HUES6 (cell line): ENCODE measurements at regions not wholly inside any gene's neighbourhood (a gene's known extent, or its start where the extent isn't known, plus 50 kb on each side); places are given as distances from the start of the nearest gene placed in this dataset.
"Not testable (repeated sequence)": the region's sequence is repeated elsewhere in the genome, so short reads cannot be mapped to it uniquely, and the experiment has no call there.

ENCODE experiments used
- H3K27ac ChIP-seq: 2 replicates; pipeline ENCODE4 v1.7.0; 2013; ENCODE audit warnings: low read depth, mild to moderate bottlenecking, low read length, inconsistent platforms
- H3K27me3 ChIP-seq: 2 replicates; pipeline ENCODE4 v1.6.1; 2013; ENCODE audit warnings: low read length; ENCODE audit not compliant: control insufficient read depth, insufficient read depth
- H3K36me3 ChIP-seq: 2 replicates; pipeline ENCODE4 v1.6.1; 2013; ENCODE audit warnings: low read length; ENCODE audit not compliant: control insufficient read depth, insufficient read depth
- H3K4me1 ChIP-seq: 2 replicates; pipeline ENCODE4 v1.6.1; 2013; ENCODE audit warnings: low read length; ENCODE audit not compliant: control insufficient read depth, insufficient read depth
- H3K4me3 ChIP-seq: 2 replicates; pipeline ENCODE4 v1.5.1; 2013; ENCODE audit warnings: low read depth, low read length
- H3K9ac ChIP-seq: one replicate; pipeline ENCODE4 v1.6.1; 2013; ENCODE audit warnings: mild to moderate bottlenecking, low read length
- H3K9me3 ChIP-seq: 2 replicates; pipeline ENCODE4 v1.6.1; 2013; ENCODE audit warnings: low read depth, low read length; ENCODE audit not compliant: control insufficient read depth, insufficient read depth

DNA sequence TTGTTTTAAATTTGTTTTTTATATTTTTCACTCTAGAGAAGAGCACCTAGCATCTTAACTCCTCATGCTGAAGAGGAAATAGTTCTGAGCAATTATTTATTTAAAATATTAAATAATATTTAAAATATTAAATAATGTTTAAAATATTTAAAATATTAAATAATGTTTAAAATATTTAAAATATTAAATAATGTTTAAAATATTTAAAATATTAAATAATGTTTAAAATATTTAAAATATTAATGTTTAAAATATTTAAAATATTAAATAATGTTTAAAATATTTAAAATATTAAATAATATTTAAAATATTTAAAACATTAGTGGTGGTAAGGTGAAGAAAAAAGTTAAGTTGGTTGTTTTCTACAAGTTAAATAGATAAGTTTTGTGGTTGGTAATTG, 147.6 kb upstream of the FERMT1 start:
- not testable (repeated sequence) for H3K4me3 ChIP-seq, H3K4me1 ChIP-seq, H3K27ac ChIP-seq, H3K36me3 ChIP-seq, H3K27me3 ChIP-seq, H3K9ac ChIP-seq, H3K9me3 ChIP-seq

- Histone ChIP-seq H3K9me3 (no peaks in the 10 kb centered on the region), H3K4me3 (no peak overlapping the region), H3K27me3 (no peaks in the 10 kb centered on the region), H3K9ac (no peak overlapping the region), H3K4me1 (no peaks in the 10 kb centered on the region), H3K36me3 (no peaks in the 10 kb centered on the region), H3K27ac (no peak overlapping the region)
Measured at GRCh38 chr20:6269168-6269873, 146.5 kb upstream of the FERMT1 start.

- Histone ChIP-seq H3K4me1 (no peaks in the 10 kb centered on the region), H3K36me3 (no peaks in the 10 kb centered on the region), H3K27me3 (no peaks in the 10 kb centered on the region), H3K9me3 (no peaks in the 10 kb centered on the region), H3K27ac (no peak overlapping the region), H3K4me3 (no peak overlapping the region), H3K9ac (no peak overlapping the region)
Measured at GRCh38 chr20:6265204-6265904, 142.5 kb upstream of the FERMT1 start.

GRCh38 chr20:6253396-6253795, 130.6 kb upstream of the FERMT1 start:
- Histone ChIP-seq H3K27ac (no peak overlapping the region), H3K4me1 (no peaks in the 10 kb centered on the region), H3K9ac (no peak overlapping the region), H3K9me3 (no peaks in the 10 kb centered on the region), H3K27me3 (no peaks in the 10 kb centered on the region), H3K4me3 (no peak overlapping the region), H3K36me3 (no peaks in the 10 kb centered on the region)

DNA sequence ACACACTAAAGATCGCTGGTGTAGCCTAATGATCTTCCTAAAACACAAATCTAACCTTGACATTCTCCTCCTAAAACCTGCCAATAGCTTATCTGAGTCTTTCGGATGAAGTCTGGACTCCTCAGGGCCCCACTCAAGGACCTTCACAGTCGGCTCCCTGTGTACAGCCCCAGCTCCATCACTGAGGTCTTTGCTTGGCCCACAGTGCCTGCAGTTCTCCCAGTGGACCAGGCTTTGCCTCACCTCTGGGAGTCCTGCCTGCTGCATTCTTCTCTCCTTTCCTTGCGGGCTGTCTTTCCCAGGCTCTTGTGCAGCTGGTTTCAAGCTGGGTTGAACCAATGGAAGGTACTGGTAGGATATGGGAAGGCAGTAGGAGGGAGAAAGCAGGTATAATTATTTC, 122.6 kb upstream of the FERMT1 start:
- H3K27ac ChIP-seq: no peak overlapping the region

GRCh38 chr20:6241591-6241990, 118.8 kb upstream of the FERMT1 start:
- Histone ChIP-seq H3K9me3 (no peaks in the 10 kb centered on the region), H3K36me3 (no peaks in the 10 kb centered on the region), H3K27ac (no peak overlapping the region), H3K9ac (no peak overlapping the region), H3K4me3 (no peak overlapping the region), H3K4me1 (no peaks in the 10 kb centered on the region), H3K27me3 (no peaks in the 10 kb centered on the region)

More for the DNA sequence above, 122.6 kb upstream of the FERMT1 start:
- Histone ChIP-seq H3K27me3 (no peaks in the 10 kb centered on the region), H3K9me3 (no peaks in the 10 kb centered on the region), H3K4me1 (no peaks in the 10 kb centered on the region), H3K36me3 (no peaks in the 10 kb centered on the region), H3K4me3 (no peak overlapping the region), H3K9ac (no peak overlapping the region)

GRCh38 chr20:6240059-6240458, 117.2 kb upstream of the FERMT1 start:
- Histone ChIP-seq H3K27ac (no peak overlapping the region), H3K4me1 (no peaks in the 10 kb centered on the region), H3K4me3 (no peak overlapping the region), H3K9ac (no peak overlapping the region), H3K9me3 (no peaks in the 10 kb centered on the region), H3K36me3 (no peaks in the 10 kb centered on the region), H3K27me3 (no peaks in the 10 kb centered on the region)

DNA sequence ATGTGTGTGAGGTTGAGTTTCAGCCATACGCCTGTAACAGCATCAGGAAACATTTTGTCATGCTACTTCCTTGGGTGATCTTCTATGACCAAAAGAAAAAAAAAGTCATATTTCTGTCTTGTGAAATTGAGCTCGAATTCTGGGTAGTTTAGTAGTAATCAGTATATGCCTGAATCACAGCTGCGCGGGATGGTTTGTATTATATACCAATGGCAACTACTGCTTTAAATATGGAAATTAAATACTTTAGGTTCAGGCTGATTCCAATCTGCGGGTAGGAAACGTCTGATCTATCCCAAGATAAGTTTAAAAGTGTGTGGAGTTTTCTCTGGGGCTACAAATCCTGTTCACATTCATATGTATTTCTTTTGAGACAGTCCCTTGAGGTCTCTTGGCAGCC, 115.6 kb upstream of the FERMT1 start:
- Histone ChIP-seq H3K4me1 (no peaks in the 10 kb centered on the region), H3K36me3 (no peaks in the 10 kb centered on the region), H3K4me3 (no peak overlapping the region), H3K27me3 (no peaks in the 10 kb centered on the region), H3K9me3 (no peaks in the 10 kb centered on the region), H3K27ac (no peak overlapping the region), H3K9ac (no peak overlapping the region)

- Histone ChIP-seq H3K4me1 (no peaks in the 10 kb centered on the region), H3K27ac (no peak overlapping the region), H3K36me3 (no peaks in the 10 kb centered on the region), H3K9me3 (no peaks in the 10 kb centered on the region), H3K4me3 (no peak overlapping the region), H3K9ac (no peak overlapping the region), H3K27me3 (no peaks in the 10 kb centered on the region)
Measured at GRCh38 chr20:6235510-6235909, 112.7 kb upstream of the FERMT1 start.

GRCh38 chr20:6232436-6232835, 109.6 kb upstream of the FERMT1 start:
- Histone ChIP-seq H3K9me3 (no peaks in the 10 kb centered on the region), H3K27me3 (no peaks in the 10 kb centered on the region), H3K4me3 (no peak overlapping the region), H3K4me1 (no peaks in the 10 kb centered on the region), H3K36me3 (no peaks in the 10 kb centered on the region), H3K27ac (no peak overlapping the region), H3K9ac (no peak overlapping the region)

- H3K27ac ChIP-seq: no peak overlapping the region
- no peak overlapping the region for H3K9ac ChIP-seq
- H3K4me1 ChIP-seq: no peaks in the 10 kb centered on the region
Measured at GRCh38 chr20:6231556-6231955, 108.7 kb upstream of the FERMT1 start.

More at GRCh38 chr20:6231556-6231955, 108.7 kb upstream of the FERMT1 start:
- H3K9me3 ChIP-seq: no peaks in the 10 kb centered on the region
- H3K27me3 ChIP-seq: no peaks in the 10 kb centered on the region
- H3K4me3 ChIP-seq: no peak overlapping the region
- no peaks in the 10 kb centered on the region for H3K36me3 ChIP-seq
